ENCODE measurements at regions not wholly inside any gene's neighbourhood (a gene's known extent, or its start where the extent isn't known, plus 50 kb on each side); places are given as distances from the start of the nearest gene placed in this dataset.

DNA sequence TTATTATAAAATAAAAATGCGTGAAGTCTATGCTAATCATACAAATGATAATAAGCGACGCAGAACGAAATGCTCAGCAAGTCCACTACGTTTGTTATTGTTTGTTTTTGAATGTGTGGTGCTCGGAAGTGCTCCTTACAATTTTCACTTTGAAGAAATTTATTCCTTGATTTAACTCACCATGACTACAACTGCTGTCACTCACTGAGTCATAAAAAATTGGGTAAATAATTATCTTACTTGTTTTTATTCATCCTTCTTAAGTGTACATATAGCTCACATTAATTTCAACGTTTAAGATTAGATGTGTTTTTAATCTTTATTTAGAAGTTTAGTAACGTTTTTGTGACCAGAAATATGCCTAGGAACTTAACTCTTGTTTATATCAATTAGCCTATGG, 66.7 kb upstream of the NANOGP8 start:
- TF ChIP-seq POLR2A (IDR thresholded peaks at IDR 0.05) = no peak
- TF ChIP-seq, protein P1, sequence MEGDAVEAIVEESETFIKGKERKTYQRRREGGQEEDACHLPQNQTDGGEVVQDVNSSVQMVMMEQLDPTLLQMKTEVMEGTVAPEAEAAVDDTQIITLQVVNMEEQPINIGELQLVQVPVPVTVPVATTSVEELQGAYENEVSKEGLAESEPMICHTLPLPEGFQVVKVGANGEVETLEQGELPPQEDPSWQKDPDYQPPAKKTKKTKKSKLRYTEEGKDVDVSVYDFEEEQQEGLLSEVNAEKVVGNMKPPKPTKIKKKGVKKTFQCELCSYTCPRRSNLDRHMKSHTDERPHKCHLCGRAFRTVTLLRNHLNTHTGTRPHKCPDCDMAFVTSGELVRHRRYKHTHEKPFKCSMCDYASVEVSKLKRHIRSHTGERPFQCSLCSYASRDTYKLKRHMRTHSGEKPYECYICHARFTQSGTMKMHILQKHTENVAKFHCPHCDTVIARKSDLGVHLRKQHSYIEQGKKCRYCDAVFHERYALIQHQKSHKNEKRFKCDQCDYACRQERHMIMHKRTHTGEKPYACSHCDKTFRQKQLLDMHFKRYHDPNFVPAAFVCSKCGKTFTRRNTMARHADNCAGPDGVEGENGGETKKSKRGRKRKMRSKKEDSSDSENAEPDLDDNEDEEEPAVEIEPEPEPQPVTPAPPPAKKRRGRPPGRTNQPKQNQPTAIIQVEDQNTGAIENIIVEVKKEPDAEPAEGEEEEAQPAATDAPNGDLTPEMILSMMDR (IDR thresholded peaks at IDR 0.05) = no peak
